ENCODE measurements at regions not wholly inside any gene's neighbourhood (a gene's known extent, or its start where the extent isn't known, plus 50 kb on each side); places are given as distances from the start of the nearest gene placed in this dataset.

GRCh38 chr3:177524742-177525141, 327.5 kb upstream of the TBL1XR1 start:
- Histone ChIP-seq H3K27ac (ENCODE audit: low read depth in 2 of 2, low read length in 2 of 2) (no peak overlapping the region), H3K9ac (ENCODE audit: low read depth in 1 of 2, low read length in 2 of 2) (no peak overlapping the region), H3K36me3 (ENCODE audit: control insufficient read depth in 2 of 2, insufficient read depth in 2 of 2, low read length in 2 of 2) (no peaks in the 10 kb centered on the region), H3K27me3 (ENCODE audit: control insufficient read depth in 2 of 2, insufficient read depth in 2 of 2, low read length in 2 of 2) (no peaks in the 10 kb centered on the region), H3K4me1 (ENCODE audit: control insufficient read depth in 2 of 2, insufficient read depth in 2 of 2, low read length in 2 of 2) (peaks cover 2 to 13% of the 10 kb centered on the region in 2 donors), H3K9me3 (ENCODE audit: control insufficient read depth in 2 of 2, low read length in 2 of 2) (no peaks in the 10 kb centered on the region), H3K4me3 (ENCODE audit: low read length in 2 of 2) (no peak overlapping the region)

DNA sequence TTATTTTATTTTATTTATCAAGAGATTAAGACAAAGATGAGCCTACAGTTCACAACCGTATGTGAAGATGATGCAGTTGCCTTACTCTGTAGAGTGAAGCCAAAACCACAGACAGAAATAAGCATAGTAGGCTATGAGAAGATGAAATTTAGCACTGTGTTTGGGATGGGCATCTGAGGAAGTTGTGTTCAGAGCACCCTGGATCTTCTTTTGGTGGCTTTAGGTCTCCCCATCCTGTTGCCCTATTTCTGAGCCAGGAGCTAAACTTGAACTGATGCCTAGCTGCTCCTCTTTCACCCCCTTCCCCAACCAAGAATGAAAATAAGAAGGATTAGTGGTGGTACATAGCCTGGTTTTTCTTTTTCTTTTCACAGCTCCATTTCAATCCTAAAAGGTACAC, 328.1 kb upstream of the TBL1XR1 start:
- Histone ChIP-seq H3K4me3 (ENCODE audit: low read length in 2 of 2) (no peak overlapping the region), H3K36me3 (ENCODE audit: control insufficient read depth in 2 of 2, insufficient read depth in 2 of 2, low read length in 2 of 2) (no peaks in the 10 kb centered on the region), H3K27me3 (ENCODE audit: control insufficient read depth in 2 of 2, insufficient read depth in 2 of 2, low read length in 2 of 2) (no peaks in the 10 kb centered on the region), H3K9ac (ENCODE audit: low read depth in 1 of 2, low read length in 2 of 2) (no peak overlapping the region), H3K4me1 (ENCODE audit: control insufficient read depth in 2 of 2, insufficient read depth in 2 of 2, low read length in 2 of 2) (peaks cover 2 to 13% of the 10 kb centered on the region in 2 donors), H3K27ac (ENCODE audit: low read depth in 2 of 2, low read length in 2 of 2) (no peak overlapping the region), H3K9me3 (ENCODE audit: control insufficient read depth in 2 of 2, low read length in 2 of 2) (no peaks in the 10 kb centered on the region)

GRCh38 chr3:177525987-177526712, 328.9 kb upstream of the TBL1XR1 start:
- Histone ChIP-seq H3K4me1 (ENCODE audit: control insufficient read depth in 2 of 2, insufficient read depth in 2 of 2, low read length in 2 of 2) (peaks cover 2 to 13% of the 10 kb centered on the region in 2 donors), H3K27me3 (ENCODE audit: control insufficient read depth in 2 of 2, insufficient read depth in 2 of 2, low read length in 2 of 2) (no peaks in the 10 kb centered on the region), H3K4me3 (ENCODE audit: low read length in 2 of 2) (no peak overlapping the region), H3K27ac (ENCODE audit: low read depth in 2 of 2, low read length in 2 of 2) (no peak overlapping the region), H3K36me3 (ENCODE audit: control insufficient read depth in 2 of 2, insufficient read depth in 2 of 2, low read length in 2 of 2) (no peaks in the 10 kb centered on the region), H3K9ac (ENCODE audit: low read depth in 1 of 2, low read length in 2 of 2) (no peak overlapping the region), H3K9me3 (ENCODE audit: control insufficient read depth in 2 of 2, low read length in 2 of 2) (no peaks in the 10 kb centered on the region)

DNA sequence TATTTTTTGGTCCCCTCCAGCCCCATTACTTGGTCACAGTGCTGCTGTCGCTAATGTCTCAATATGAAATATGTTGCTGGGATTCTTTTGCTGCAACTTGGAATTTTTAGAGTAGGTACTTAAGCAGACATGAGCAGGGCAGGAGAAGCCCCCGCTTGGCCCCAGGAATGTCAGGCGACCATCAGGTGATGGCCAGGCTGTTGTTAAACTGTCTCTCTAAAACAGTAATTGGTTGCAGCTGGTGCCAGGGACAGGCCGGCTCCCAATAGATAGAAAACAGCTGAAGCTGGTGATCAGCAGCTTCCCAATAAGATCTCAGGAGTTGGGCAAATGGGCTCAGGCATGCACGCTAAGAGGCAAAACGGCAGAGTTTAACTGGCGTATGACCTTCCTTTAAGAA, 329.9 kb upstream of the TBL1XR1 start:
- Histone ChIP-seq H3K4me1 (ENCODE audit: control insufficient read depth in 2 of 2, insufficient read depth in 2 of 2, low read length in 2 of 2) (peaks cover 2 to 13% of the 10 kb centered on the region in 2 donors), H3K36me3 (ENCODE audit: control insufficient read depth in 2 of 2, insufficient read depth in 2 of 2, low read length in 2 of 2) (no peaks in the 10 kb centered on the region), H3K27ac (ENCODE audit: low read depth in 2 of 2, low read length in 2 of 2) (no peak overlapping the region), H3K27me3 (ENCODE audit: control insufficient read depth in 2 of 2, insufficient read depth in 2 of 2, low read length in 2 of 2) (no peaks in the 10 kb centered on the region), H3K4me3 (ENCODE audit: low read length in 2 of 2) (no peak overlapping the region), H3K9ac (ENCODE audit: low read depth in 1 of 2, low read length in 2 of 2) (no peak overlapping the region), H3K9me3 (ENCODE audit: control insufficient read depth in 2 of 2, low read length in 2 of 2) (no peaks in the 10 kb centered on the region)

DNA sequence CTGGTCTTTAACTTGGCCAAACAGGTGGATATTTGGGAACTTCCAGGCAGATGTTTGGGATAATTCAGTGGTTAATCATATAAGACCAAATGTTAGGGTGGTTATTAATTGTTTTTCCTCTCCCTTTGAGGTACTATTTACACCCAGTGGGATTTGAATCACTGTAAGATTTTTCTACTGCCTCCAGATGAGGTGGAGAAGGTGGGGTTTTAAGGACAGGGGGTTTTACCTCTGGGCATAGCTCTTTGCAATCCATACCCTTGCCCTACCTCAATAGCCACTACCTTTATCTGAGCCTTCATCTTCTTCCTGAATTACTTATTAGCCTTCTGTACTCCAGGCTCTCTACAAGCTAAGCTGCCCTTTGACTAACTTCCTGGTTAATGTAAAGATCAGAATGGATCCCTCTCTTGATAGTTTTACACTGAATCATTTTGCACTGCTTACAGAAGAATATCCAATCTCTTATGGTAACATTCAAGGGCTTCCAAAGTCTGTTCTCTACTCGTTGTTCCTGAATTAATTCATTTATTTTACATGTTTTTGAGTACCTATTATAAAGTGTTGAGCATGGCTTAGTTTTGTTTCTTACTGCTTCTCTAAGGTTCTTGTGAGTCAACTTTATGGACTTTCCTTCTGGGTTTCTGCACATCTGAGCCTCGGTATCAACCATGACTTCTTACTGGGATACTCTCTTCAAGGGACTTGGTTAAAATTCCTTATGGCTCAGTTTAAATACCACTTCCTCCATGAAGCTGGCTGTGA, 331.2 kb upstream of the TBL1XR1 start:
- Histone ChIP-seq H3K9ac (ENCODE audit: low read depth in 1 of 2, low read length in 2 of 2) (no peak overlapping the region), H3K27ac (ENCODE audit: low read depth in 2 of 2, low read length in 2 of 2) (no peak overlapping the region), H3K4me3 (ENCODE audit: low read length in 2 of 2) (no peak overlapping the region), H3K4me1 (ENCODE audit: control insufficient read depth in 2 of 2, insufficient read depth in 2 of 2, low read length in 2 of 2) (peaks cover 2 to 13% of the 10 kb centered on the region in 2 donors), H3K9me3 (ENCODE audit: control insufficient read depth in 2 of 2, low read length in 2 of 2) (no peaks in the 10 kb centered on the region), H3K27me3 (ENCODE audit: control insufficient read depth in 2 of 2, insufficient read depth in 2 of 2, low read length in 2 of 2) (no peaks in the 10 kb centered on the region), H3K36me3 (ENCODE audit: control insufficient read depth in 2 of 2, insufficient read depth in 2 of 2, low read length in 2 of 2) (no peaks in the 10 kb centered on the region)

- Histone ChIP-seq H3K27ac (ENCODE audit: low read depth in 2 of 2, low read length in 2 of 2) (no peak overlapping the region), H3K27me3 (ENCODE audit: control insufficient read depth in 2 of 2, insufficient read depth in 2 of 2, low read length in 2 of 2) (no peaks in the 10 kb centered on the region), H3K4me1 (ENCODE audit: control insufficient read depth in 2 of 2, insufficient read depth in 2 of 2, low read length in 2 of 2) (peaks cover 0 to 8% of the 10 kb centered on the region in 2 donors), H3K9ac (ENCODE audit: low read depth in 1 of 2, low read length in 2 of 2) (no peak overlapping the region), H3K9me3 (ENCODE audit: control insufficient read depth in 2 of 2, low read length in 2 of 2) (no peaks in the 10 kb centered on the region), H3K36me3 (ENCODE audit: control insufficient read depth in 2 of 2, insufficient read depth in 2 of 2, low read length in 2 of 2) (no peaks in the 10 kb centered on the region), H3K4me3 (ENCODE audit: low read length in 2 of 2) (no peak overlapping the region)
Measured at GRCh38 chr3:177529071-177529550, 331.8 kb upstream of the TBL1XR1 start.

DNA sequence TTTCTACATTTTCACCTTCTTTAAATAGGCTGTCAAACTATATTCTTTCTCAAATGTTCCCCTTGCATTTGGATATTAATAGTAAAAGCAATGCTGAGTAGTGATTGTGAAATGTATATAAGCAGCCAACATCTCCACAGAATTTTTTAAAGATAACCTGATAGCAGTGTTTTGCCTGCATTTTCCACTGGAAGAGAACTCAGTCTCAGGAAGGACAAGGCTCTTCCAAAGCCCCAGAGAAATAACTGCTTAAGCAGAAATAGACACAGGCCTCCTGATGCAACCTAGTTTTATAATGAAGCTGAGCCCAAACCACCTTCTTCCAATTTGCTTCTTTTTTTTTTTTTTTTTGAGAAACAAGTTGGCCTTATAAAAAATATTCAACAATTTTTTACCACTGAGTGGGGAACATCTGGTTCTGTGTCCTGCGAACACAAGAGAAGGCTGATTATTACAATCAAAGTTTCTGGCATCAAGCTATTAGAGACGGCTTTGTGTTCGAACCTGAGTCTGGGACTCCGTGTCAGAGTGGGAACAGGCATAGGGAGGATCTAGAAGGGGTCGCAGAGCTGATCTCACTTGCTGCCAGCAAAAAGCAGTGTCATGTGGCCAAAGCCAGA, 332.5 kb upstream of the TBL1XR1 start:
- Histone ChIP-seq H3K27ac (ENCODE audit: low read depth in 2 of 2, low read length in 2 of 2) (no peak overlapping the region), H3K27me3 (ENCODE audit: control insufficient read depth in 2 of 2, insufficient read depth in 2 of 2, low read length in 2 of 2) (no peaks in the 10 kb centered on the region), H3K4me1 (ENCODE audit: control insufficient read depth in 2 of 2, insufficient read depth in 2 of 2, low read length in 2 of 2) (peaks cover 0 to 6% of the 10 kb centered on the region in 2 donors), H3K9ac (ENCODE audit: low read depth in 1 of 2, low read length in 2 of 2) (no peak overlapping the region), H3K36me3 (ENCODE audit: control insufficient read depth in 2 of 2, insufficient read depth in 2 of 2, low read length in 2 of 2) (no peaks in the 10 kb centered on the region), H3K4me3 (ENCODE audit: low read length in 2 of 2) (no peak overlapping the region), H3K9me3 (ENCODE audit: control insufficient read depth in 2 of 2, low read length in 2 of 2) (no peaks in the 10 kb centered on the region)

GRCh38 chr3:177530908-177531307, 333.6 kb upstream of the TBL1XR1 start:
- Histone ChIP-seq H3K27me3 (ENCODE audit: control insufficient read depth in 2 of 2, insufficient read depth in 2 of 2, low read length in 2 of 2) (no peaks in the 10 kb centered on the region), H3K27ac (ENCODE audit: low read depth in 2 of 2, low read length in 2 of 2) (no peak overlapping the region), H3K4me3 (ENCODE audit: low read length in 2 of 2) (no peak overlapping the region), H3K9ac (ENCODE audit: low read depth in 1 of 2, low read length in 2 of 2) (no peak overlapping the region), H3K4me1 (ENCODE audit: control insufficient read depth in 2 of 2, insufficient read depth in 2 of 2, low read length in 2 of 2) (peaks cover 0 to 6% of the 10 kb centered on the region in 2 donors), H3K9me3 (ENCODE audit: control insufficient read depth in 2 of 2, low read length in 2 of 2) (no peaks in the 10 kb centered on the region), H3K36me3 (ENCODE audit: control insufficient read depth in 2 of 2, insufficient read depth in 2 of 2, low read length in 2 of 2) (no peaks in the 10 kb centered on the region)

GRCh38 chr3:177536873-177537272, 339.6 kb upstream of the TBL1XR1 start:
- no peaks in the 10 kb centered on the region for H3K9me3 ChIP-seq (ENCODE audit: control insufficient read depth in 2 of 2, low read length in 2 of 2)
- H3K4me1 ChIP-seq (ENCODE audit: control insufficient read depth in 2 of 2, insufficient read depth in 2 of 2, low read length in 2 of 2): peaks cover 3 to 4% of the 10 kb centered on the region in 2 donors
- no peaks in the 10 kb centered on the region for H3K36me3 ChIP-seq (ENCODE audit: control insufficient read depth in 2 of 2, insufficient read depth in 2 of 2, low read length in 2 of 2)
- no peak overlapping the region for H3K27ac ChIP-seq (ENCODE audit: low read depth in 2 of 2, low read length in 2 of 2)
- no peak overlapping the region for H3K9ac ChIP-seq (ENCODE audit: low read depth in 1 of 2, low read length in 2 of 2)
- no peaks in the 10 kb centered on the region for H3K27me3 ChIP-seq (ENCODE audit: control insufficient read depth in 2 of 2, insufficient read depth in 2 of 2, low read length in 2 of 2)
- no peak overlapping the region for H3K4me3 ChIP-seq (ENCODE audit: low read length in 2 of 2)

DNA sequence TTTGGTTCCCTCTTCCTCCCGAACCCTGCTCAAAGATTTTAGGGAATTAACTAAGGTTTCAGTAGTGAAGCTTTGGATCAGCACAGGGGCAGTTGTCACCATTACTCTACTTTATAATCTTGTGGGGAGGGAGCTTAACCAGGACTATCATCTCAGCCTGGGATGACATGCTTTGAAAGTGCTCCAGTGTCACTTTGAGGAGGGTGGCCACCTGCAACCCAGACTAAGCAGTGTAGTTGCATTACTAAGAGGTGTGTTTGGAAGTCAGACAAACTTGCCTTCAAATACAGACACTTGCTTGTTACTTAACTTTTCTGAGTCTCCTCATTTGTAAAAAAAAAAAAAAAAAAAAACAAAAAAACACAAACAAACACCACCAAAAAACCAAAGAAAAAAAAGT, 340.3 kb upstream of the TBL1XR1 start:
- Histone ChIP-seq H3K27me3 (ENCODE audit: control insufficient read depth in 2 of 2, insufficient read depth in 2 of 2, low read length in 2 of 2) (no peaks in the 10 kb centered on the region), H3K4me3 (ENCODE audit: low read length in 2 of 2) (no peak overlapping the region), H3K9ac (ENCODE audit: low read depth in 1 of 2, low read length in 2 of 2) (no peak overlapping the region), H3K27ac (ENCODE audit: low read depth in 2 of 2, low read length in 2 of 2) (no peak overlapping the region), H3K36me3 (ENCODE audit: control insufficient read depth in 2 of 2, insufficient read depth in 2 of 2, low read length in 2 of 2) (no peaks in the 10 kb centered on the region), H3K9me3 (ENCODE audit: control insufficient read depth in 2 of 2, low read length in 2 of 2) (no peaks in the 10 kb centered on the region), H3K4me1 (ENCODE audit: control insufficient read depth in 2 of 2, insufficient read depth in 2 of 2, low read length in 2 of 2) (peaks cover 3 to 4% of the 10 kb centered on the region in 2 donors)
